Bone marrow (tissue), 2 donors: ENCODE measurements at regions not wholly inside any gene's neighbourhood (a gene's known extent, or its start where the extent isn't known, plus 50 kb on each side); places are given as distances from the start of the nearest gene placed in this dataset.

ENCODE experiments used
- DNase-seq, 2 donors: peaks; one replicate each; lab custom pipeline; 2025; lab: John Stamatoyannopoulos, UW

GRCh38 chr2:181341855-181342600 lies 115.2 kb upstream of the ITGA4 start:
- DNase-seq, result no peak

DNA sequence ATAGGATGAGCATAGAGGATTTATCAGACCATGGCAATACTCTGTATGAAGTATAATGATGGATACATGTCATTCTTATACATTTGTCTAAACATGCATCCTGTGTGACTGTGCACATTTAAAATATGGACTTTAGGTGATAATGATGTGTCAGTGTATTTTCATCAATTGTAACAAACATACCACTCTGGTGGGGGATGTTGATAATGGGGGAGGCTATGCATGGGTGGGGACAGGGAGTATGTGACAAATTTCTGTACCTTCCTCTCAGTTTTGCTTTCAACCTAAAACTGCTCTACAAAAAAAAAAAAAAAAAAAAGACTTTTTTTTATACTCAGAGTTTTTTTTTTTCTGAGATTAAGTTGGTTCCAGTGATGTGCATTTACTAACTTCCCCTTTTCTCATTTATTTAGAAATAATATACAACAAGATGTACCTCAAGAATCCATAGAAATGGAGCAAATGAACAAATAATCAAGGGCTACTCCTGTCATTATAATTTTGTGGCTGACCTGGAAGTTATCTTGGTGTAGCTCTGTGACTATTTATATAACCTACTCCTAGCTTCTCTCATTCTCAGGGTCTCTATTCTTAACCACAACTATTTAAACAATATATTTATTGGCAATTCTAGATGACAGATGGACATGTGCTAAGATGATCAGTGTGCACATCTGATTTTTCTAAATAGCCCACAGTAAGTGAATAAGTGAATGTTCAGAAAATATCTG lies 108.9 kb upstream of the ITGA4 start:
- DNase-seq, result no peak

- peak in 1 of 2 donors; percentile 74 for DNase-seq
Measured at GRCh38 chr2:181352158-181352557, 105.0 kb upstream of the ITGA4 start.

- DNase-seq, result peak in 1 of 2 donors; percentile 48
Measured at GRCh38 chr2:181354626-181355025, 102.6 kb upstream of the ITGA4 start.

DNA sequence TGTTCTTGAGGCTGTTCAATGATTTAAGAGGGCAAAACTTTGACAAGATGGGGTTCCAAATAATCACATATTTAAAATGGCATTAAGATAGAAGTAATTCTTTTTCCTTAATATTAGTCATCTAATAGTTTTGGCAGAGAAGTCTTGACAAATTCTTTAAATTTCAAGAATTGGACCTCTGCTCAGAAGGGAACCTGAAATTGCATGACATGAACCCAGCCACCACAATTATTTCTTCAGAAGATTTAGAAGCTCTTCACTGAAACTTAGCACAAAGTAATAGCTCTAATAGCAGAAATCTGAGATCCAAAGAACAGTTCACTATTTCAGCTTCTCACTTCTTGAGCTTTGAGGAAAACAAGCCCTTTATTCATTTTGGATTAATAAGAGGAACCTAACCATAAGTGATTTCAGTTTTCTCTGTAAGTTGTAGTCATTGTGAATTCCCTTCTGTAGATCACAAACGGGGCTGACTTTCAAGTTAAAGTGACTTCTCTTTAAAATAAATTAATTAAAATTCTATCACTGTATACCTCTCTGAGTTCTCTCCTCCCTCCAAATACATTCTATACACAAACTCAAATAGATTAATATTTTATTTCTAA lies 100.6 kb upstream of the ITGA4 start:
- no peak for DNase-seq

- DNase-seq, result no peak
Measured at GRCh38 chr2:181357979-181358378, 99.2 kb upstream of the ITGA4 start.

- no peak for DNase-seq
Measured at GRCh38 chr2:181362561-181362960, 94.6 kb upstream of the ITGA4 start.

- no peak for DNase-seq
Measured at GRCh38 chr2:181363164-181363563, 94.0 kb upstream of the ITGA4 start.

GRCh38 chr2:181364492-181365170 lies 92.6 kb upstream of the ITGA4 start:
- DNase-seq, result no peak

GRCh38 chr2:181366675-181367175 lies 90.5 kb upstream of the ITGA4 start:
- no peak for DNase-seq

- DNase-seq, result no peak
Measured at GRCh38 chr2:181367411-181367810, 89.8 kb upstream of the ITGA4 start.

DNA sequence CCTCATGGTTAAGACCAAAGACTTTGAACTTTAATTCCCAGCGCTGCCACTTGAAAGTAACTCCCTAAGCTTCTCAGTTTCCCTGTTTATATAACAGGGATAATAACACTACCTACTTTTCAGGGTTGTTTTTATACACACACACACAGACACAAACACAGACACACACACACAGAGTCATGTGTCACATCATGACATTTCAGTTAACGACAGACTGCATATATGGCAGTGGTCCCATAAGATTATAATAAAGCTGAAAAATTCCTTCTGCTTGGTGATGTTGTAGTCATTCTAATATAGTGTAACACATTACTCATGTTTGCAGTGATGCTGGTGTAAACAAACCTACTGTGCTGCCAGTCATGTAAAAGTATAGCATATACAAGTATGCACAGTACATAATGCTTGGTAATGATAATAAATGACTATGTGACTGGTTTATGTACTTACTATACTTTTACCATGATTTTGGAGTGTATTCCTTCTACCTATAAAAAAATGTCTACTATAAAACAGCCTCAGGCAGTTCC lies 89.2 kb upstream of the ITGA4 start:
- no peak for DNase-seq

DNA sequence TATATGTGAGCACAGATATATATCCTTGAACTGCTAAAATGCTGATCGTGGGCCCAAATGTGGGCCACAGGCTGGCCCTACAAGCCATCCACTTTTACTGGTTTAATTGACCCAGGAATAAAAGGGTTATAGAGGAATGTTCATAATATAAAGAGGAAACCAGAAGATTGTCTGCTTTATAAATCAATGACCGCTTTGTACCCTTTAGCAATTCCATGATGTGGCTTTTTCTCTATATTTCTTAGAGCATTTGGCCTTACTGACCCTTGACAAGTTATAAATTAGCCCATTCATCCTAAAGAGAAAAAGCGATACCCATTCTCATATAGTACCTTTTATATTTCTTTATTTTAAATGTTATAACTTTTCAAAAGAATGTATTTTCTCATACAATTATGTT lies 87.1 kb upstream of the ITGA4 start:
- DNase-seq, result no peak

DNA sequence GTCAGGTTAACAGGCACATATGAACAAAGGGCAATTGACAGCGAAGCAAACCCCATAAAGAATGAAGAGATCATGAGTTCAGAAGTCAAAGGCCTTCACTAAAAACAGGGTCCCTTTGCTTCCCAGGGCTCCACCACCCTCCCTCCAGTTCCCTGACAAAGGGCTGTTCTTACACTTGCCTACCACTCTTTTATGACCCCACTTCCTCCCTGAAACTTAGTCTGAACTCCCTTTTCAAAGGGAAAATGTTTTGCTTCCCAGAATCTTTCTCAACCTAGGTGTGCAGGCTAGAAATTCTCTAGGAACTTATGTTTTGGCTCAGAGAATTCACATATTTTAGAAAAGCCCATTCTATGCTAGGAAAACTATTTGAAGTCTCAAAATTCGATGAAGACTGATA lies 86.0 kb upstream of the ITGA4 start:
- no peak for DNase-seq

DNA sequence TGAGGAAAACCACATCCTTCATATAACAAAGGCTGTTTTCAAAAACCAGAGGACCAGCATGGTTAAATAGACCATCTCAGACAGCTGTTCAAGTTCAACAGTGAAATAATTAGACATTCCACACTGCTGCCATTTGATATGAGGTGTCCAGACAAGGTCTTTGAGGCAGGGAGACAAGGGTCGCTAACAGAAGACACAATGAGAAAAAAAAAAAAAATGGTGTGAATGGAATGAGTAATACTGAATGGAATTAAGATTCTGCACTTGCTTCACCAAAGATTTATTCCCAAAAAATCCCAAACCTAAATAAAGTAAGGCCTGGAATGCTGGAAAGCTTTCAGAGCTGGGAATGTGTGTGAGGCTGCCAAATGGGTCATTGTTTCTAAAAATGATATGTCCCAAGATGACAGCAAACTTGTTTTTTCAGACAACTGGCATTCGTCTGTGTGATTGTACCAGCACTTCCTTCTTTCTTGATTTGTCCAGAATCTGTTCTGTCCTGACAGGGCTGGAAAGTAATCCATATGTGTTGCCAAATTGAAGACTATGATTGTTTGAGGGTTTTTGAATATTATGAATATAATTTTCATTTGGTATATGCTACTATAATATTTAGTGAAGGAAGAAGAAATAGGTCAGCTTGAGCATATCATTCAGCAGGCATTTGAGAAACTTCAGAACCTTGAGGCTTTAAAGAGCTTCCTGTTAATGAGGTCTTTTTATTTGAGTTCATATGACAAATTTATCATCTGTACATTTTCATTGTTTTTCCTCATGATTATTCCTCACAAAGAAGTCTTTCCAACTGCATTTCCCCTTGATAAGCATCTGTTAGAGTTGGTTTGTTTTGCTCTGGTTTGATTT lies 85.2 kb upstream of the ITGA4 start:
- no peak for DNase-seq

DNA sequence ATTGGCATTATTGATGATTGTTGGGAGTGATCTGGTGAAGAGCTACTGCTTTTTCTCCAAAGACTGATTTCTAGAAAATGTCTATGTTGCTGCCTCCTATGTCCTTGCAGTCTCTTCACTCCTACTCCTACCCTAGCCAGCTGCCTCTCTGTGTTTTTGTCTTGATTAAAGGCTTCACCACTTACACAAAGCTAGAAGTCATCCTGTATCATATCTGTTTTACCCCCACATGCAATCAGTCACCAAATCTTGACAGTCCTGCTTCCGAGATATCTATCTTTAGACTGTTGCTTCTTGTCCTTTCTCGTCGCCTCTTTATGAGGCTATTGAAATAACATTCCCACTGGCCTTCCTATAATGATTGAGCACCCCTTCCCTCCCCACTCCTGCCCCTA lies 84.5 kb upstream of the ITGA4 start:
- DNase-seq, result peak in 1 of 2 donors; percentile 61

- DNase-seq, result no peak
Measured at GRCh38 chr2:181374781-181375675, 82.2 kb upstream of the ITGA4 start.

DNA sequence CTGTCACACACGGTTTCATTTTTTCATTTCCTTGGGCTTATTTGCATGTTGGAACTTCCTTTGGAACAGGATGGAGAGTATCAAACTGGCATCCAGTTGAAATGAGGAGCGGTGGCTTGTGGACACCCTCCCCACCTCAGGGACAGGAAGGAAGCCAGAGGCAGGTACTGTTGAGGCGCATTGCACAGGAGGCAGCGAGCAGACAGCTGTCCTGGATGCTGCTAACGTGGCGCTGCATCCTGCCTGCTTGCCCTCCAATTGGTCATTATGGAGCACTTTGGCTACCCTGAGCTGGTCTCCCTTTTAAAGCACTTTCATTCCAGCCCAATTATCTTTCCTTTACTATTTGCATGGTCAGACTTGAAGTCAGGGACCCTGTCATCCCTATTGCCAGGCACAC lies 80.7 kb upstream of the ITGA4 start:
- DNase-seq, result no peak

GRCh38 chr2:181376999-181377398 lies 80.2 kb upstream of the ITGA4 start:
- no peak for DNase-seq

DNA sequence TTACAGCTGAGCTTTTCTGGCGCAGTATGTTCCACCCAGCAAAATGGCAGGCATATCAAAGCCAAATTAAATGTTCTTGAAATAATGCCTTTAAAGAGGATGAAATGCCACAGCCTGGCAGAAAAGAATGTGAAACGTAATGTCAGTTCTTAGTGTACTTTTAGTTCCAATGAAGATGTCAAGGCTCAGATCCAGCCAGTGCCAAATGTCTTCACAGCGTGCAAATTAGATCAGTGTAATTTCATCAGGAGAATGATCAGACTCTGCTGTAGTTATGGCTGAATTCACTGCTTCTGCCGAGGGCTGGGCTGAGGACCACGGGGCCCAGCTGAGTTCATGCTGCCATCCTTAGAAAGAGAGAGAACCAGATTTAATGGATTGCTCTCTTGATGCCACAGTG lies 78.7 kb upstream of the ITGA4 start:
- DNase-seq, result no peak
